HG02759 (cell line): ENCODE measurements at regions not wholly inside any gene's neighbourhood (a gene's known extent, or its start where the extent isn't known, plus 50 kb on each side); places are given as distances from the start of the nearest gene placed in this dataset.
"Not testable (repeated sequence)": the region's sequence is repeated elsewhere in the genome, so short reads cannot be mapped to it uniquely, and the experiment has no call there.

Experiments used
- ATAC-seq: cut with Tn5 transposase; IDR thresholded peaks from one replicate; pipeline ENCODE4 v1.9.1; 2021; ENCODE audit warnings: mild to moderate bottlenecking, moderate library complexity; ENCODE audit not compliant: unreplicated experiment

GRCh38 chr13:31385540-31385939 lies 185.8 kb downstream of the B3GLCT start:
- no peak for ATAC-seq

- no peak for ATAC-seq
These were observed 194.7 kb downstream of the B3GLCT start for GRCh38 chr13:31394506-31394905.

GRCh38 chr13:31395090-31395489 lies 195.3 kb downstream of the B3GLCT start:
- ATAC-seq = no peak

GRCh38 chr13:31399690-31400089 lies 199.9 kb downstream of the B3GLCT start:
- ATAC-seq = no peak

GRCh38 chr13:31403711-31404110 lies 203.9 kb downstream of the B3GLCT start:
- ATAC-seq = not testable (repeated sequence)

- no peak for ATAC-seq
These were observed 209.2 kb downstream of the B3GLCT start for GRCh38 chr13:31408927-31409326.

GRCh38 chr13:31409678-31410356 lies 210.0 kb downstream of the B3GLCT start:
- ATAC-seq = no peak

- no peak for ATAC-seq
These were observed 213.7 kb downstream of the B3GLCT start for GRCh38 chr13:31413516-31413915.

GRCh38 chr13:31416066-31416465 lies 216.3 kb downstream of the B3GLCT start:
- no peak for ATAC-seq

- no peak for ATAC-seq
These were observed 218.4 kb downstream of the B3GLCT start for GRCh38 chr13:31418186-31418585.

- ATAC-seq = no peak
These were observed 222.0 kb downstream of the B3GLCT start for GRCh38 chr13:31421756-31422155.

- ATAC-seq = peak; percentile 100
These were observed 224.5 kb downstream of the B3GLCT start for GRCh38 chr13:31424130-31424729.

- ATAC-seq = no peak
These were observed 226.6 kb downstream of the B3GLCT start for GRCh38 chr13:31426395-31426794.

GRCh38 chr13:31427151-31428100 lies 227.7 kb downstream of the B3GLCT start:
- no peak for ATAC-seq

- peak; percentile 80 for ATAC-seq
These were observed 232.0 kb downstream of the B3GLCT start for GRCh38 chr13:31431722-31432137.

GRCh38 chr13:31433207-31433606 lies 233.4 kb downstream of the B3GLCT start:
- ATAC-seq = no peak

- no peak for ATAC-seq
These were observed 234.0 kb downstream of the B3GLCT start for GRCh38 chr13:31433746-31434145.

- ATAC-seq = no peak
These were observed 234.8 kb downstream of the B3GLCT start for GRCh38 chr13:31434613-31435012.

- ATAC-seq = no peak
These were observed 235.8 kb downstream of the B3GLCT start for GRCh38 chr13:31435536-31435935.

GRCh38 chr13:31436478-31436877 lies 236.7 kb downstream of the B3GLCT start:
- no peak for ATAC-seq

- no peak for ATAC-seq
These were observed 238.2 kb downstream of the B3GLCT start for GRCh38 chr13:31437975-31438374.

- no peak for ATAC-seq
These were observed 240.4 kb downstream of the B3GLCT start for GRCh38 chr13:31440132-31440531.
